ENCODE measurements at regions not wholly inside any gene's neighbourhood (a gene's known extent, or its start where the extent isn't known, plus 50 kb on each side); places are given as distances from the start of the nearest gene placed in this dataset.

DNA sequence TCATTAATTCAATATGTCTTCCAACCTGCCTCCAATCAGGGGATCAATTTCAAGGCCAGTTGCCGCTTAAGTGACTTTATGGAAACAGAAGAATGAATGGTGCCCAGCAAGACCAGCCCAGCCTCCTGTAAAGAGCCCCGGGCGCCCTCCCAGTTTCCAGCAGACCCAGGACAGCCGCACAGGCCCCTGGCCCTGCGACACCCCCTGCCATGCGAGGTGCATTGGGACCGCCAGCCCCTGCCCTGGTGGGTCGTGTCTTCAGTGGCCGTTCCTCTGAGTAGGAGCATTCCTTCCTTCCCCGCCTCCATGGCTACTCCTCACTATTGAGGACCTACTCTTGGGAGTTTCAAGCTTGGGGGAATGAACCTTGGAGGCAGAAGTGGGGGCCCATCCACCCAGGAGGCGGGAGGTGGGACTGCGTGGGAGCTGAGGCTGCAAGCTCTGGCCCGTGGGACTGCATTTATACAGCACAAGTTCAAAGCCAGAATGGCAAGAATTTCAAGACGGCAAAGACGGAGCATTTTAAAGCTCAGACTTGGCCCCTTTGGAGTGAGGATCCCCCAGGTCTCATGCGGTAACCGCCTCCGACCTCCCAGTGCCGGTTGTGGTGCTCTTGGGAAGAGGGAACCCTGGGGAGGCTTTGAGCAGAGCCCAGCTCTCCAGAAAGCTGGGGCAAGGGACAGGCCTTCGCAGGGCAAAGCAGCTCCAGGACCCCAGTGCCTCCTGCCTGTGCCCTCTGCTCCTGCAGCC lies 73.1 kb upstream of the ACTRT2 start:
- no peaks in the 10 kb centered on the region for H3K4me1 ChIP-seq (replicated peaks in 1 of 4; ENCODE audit: control insufficient read depth in 3 of 4, insufficient read depth in 4 of 4, low read length in 3 of 4)
- no peak overlapping the region for H4K5ac ChIP-seq (ENCODE audit: insufficient read length, low read depth, low read length)
- H2BK5ac ChIP-seq (ENCODE audit: low read depth, low read length) = no peak overlapping the region
- no peak overlapping the region for H3K14ac ChIP-seq (ENCODE audit: insufficient read length)
- no peaks in the 10 kb centered on the region; a peak in 1 of 7 replicates for H3K27me3 ChIP-seq (replicated peaks in 1 of 4; ENCODE audit: control insufficient read depth in 3 of 4, extremely low read depth in 1 of 4, insufficient read depth in 3 of 4, low read length in 3 of 4)
- no peak overlapping the region for H3K9ac ChIP-seq (replicated peaks in 1 of 4; ENCODE audit: extremely low read depth in 1 of 4, low read depth in 3 of 4, low read length in 3 of 4)
- no peak overlapping the region for H4K8ac ChIP-seq (ENCODE audit: extremely low read depth, insufficient read depth, low read length)
- no peak overlapping the region for H2BK120ac ChIP-seq (replicated peaks; ENCODE audit: low read depth, low read length)
- WGBS, 2 experiments (ENCODE audit: extremely low coverage in 1 of 2, insufficient coverage in 1 of 2, insufficient read length in 1 of 2, insufficient replicate concordance in 2 of 2, low coverage in 1 of 2, low lambda C conversion rate in 2 of 2, missing lambda C conversion rate in 1 of 2) = 87% methylated on average over 19 of the region's 20 CpGs; no CpG with 5 or more reads in 1 of the 2 experiments
- peaks cover 0 to 2% of the 10 kb centered on the region in 2 experiments for H4K20me1 ChIP-seq (replicated peaks in 1 of 2; ENCODE audit: control insufficient read depth in 1 of 2, insufficient read depth in 2 of 2, low read length in 2 of 2)
- no peak overlapping the region for H2AFZ ChIP-seq (ENCODE audit: low read length)
- no peak overlapping the region for H3K4ac ChIP-seq (replicated peaks; ENCODE audit: insufficient read length, low read depth, low read length)
- peaks cover 80 to 95% of the 10 kb centered on the region in 2 experiments for H3K9me3 ChIP-seq (ENCODE audit: insufficient read depth in 2 of 2, low read depth in 1 of 2, low read length in 1 of 2)
- H3K79me2 ChIP-seq (ENCODE audit: control insufficient read depth in 1 of 2, insufficient read depth in 2 of 2, low read length in 2 of 2) = peaks cover 0 to 3% of the 10 kb centered on the region in 2 experiments; a peak in 1 of 4 replicates
- no peak for DNase-seq (ENCODE audit: low read depth in 1 of 2, low spot score in 2 of 2)
- no peak overlapping the region for H3K56ac ChIP-seq (replicated peaks; ENCODE audit: insufficient read length, low read depth, low read length)
- no peak overlapping the region for H3K18ac ChIP-seq (ENCODE audit: extremely low read depth, low read length)
- TF ChIP-seq SP4 (IDR thresholded peaks at IDR 0.05; ENCODE audit: low read length) (no peak), ASH2L (IDR thresholded peaks at IDR 0.05; ENCODE audit: low read length) (no peak), GABPA (IDR thresholded peaks at IDR 0.05; ENCODE audit: borderline replicate concordance, insufficient read depth, low read length) (no peak), CBX5 (IDR thresholded peaks at IDR 0.05; ENCODE audit: low read depth, low read length) (no peak), BACH1 (IDR thresholded peaks at IDR 0.05; ENCODE audit: low read length) (no peak), FOSL1 (IDR thresholded peaks at IDR 0.05; ENCODE audit: insufficient read depth, low read depth, low read length) (no peak), HDAC6 (IDR thresholded peaks at IDR 0.05; ENCODE audit: low read depth, low read length) (no peak), POLR2A (IDR thresholded peaks at IDR 0.05; ENCODE audit: control extremely low read depth in 1 of 2, low read depth in 2 of 2, low read length in 2 of 2) (no peak), ATF3 (IDR thresholded peaks at IDR 0.05; ENCODE audit: insufficient read depth, low read depth, low read length) (no peak), CHD2 (IDR thresholded peaks at IDR 0.05; ENCODE audit: low read length) (no peak)
- no peak overlapping the region for H4K91ac ChIP-seq (replicated peaks; ENCODE audit: insufficient read length, low read length)
- POLR2A ChIA-PET (ENCODE audit: partially characterized antibody) = interaction anchor here (0.8 kb wide), 1 partner anchor 8 kb away, joined by 3 read pairs; no protein-coding TSS in a partner anchor
- H2AK5ac ChIP-seq (ENCODE audit: low read depth, low read length) = no peak overlapping the region
- no peaks in the 10 kb centered on the region for H3K79me1 ChIP-seq (ENCODE audit: low read depth, low read length)
- no peak for FAIRE-seq
- CTCF ChIA-PET (ENCODE audit: partially characterized antibody) = no interaction called here
- H3K23me2 ChIP-seq (ENCODE audit: low read depth, low read length) = peaks cover 2% of the 10 kb centered on the region; the same call in 1 of the 2 replicates
- H3K36me3 ChIP-seq (ENCODE audit: control insufficient read depth in 2 of 4, insufficient read depth in 4 of 4, low read length in 3 of 4) = no peaks in the 10 kb centered on the region; a peak in 1 of 8 replicates
- no peak overlapping the region for H2BK12ac ChIP-seq (ENCODE audit: low read depth, low read length)
- H3K23ac ChIP-seq (ENCODE audit: insufficient read length) = no peak overlapping the region
- H3K4me3 ChIP-seq (ENCODE audit: extremely low read depth in 1 of 4, insufficient read depth in 2 of 4, low read depth in 3 of 4, low read length in 4 of 4) = no peak overlapping the region
- no peak overlapping the region for H2BK15ac ChIP-seq (ENCODE audit: low read length)
- no peak overlapping the region for H2BK20ac ChIP-seq (ENCODE audit: low read length)
- H3K4me2 ChIP-seq (ENCODE audit: insufficient read depth in 1 of 2, low read depth in 2 of 2, low read length in 2 of 2) = no peak overlapping the region
- H3K27ac ChIP-seq (ENCODE audit: low read depth, low read length) = no peak overlapping the region
